ENCODE measurements at regions not wholly inside any gene's neighbourhood (a gene's known extent, or its start where the extent isn't known, plus 50 kb on each side); places are given as distances from the start of the nearest gene placed in this dataset.

DNA sequence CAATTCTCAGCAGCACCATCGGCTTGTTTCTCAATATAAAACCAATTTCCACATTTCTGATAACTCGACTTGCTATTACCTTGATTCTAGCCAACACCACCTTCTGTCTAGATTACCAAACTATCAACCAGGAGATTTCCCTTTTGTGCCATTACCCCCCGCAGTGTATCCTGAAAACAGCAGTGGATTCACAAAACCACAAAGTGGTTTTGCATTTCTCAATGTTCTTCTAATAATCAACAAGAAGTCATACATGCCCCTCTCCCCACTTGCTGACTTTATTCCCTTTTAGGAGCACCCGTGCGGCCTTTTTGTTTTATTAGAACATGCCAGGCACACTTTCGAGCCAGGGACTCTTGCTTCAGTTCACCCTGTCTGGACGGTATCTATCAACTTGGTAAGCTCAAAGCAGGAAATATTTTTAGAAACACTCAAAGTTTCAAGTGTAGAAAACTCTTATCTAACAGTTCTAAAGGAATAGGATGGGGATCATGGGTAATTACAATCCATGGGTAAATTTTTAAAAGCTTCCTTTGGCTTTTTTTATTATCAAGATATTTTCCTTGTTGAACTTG is 967.4 kb downstream of the EFNB2 start:
- no peaks in the 10 kb centered on the region for H3K4me1 ChIP-seq (ENCODE audit: low read length)
- no peak overlapping the region for H3K4me3 ChIP-seq (ENCODE audit: low read length)
- no peak overlapping the region for H2AFZ ChIP-seq (ENCODE audit: low read depth, low read length)
- no peaks in the 10 kb centered on the region for H4K20me1 ChIP-seq (ENCODE audit: insufficient read depth, low read length)
- H3K79me2 ChIP-seq (ENCODE audit: low read length) = no peaks in the 10 kb centered on the region
- no peaks in the 10 kb centered on the region for H3K36me3 ChIP-seq (replicated peaks; ENCODE audit: low read depth, low read length)
- no peaks in the 10 kb centered on the region for H3K9me3 ChIP-seq (ENCODE audit: insufficient read depth, low read length)
- no peak overlapping the region for H3K27ac ChIP-seq (ENCODE audit: low read length)
- no peak for TF ChIP-seq EZH2phosphoT487 (IDR thresholded peaks at IDR 0.05; ENCODE audit: low read depth)
- TF ChIP-seq, protein P1, sequence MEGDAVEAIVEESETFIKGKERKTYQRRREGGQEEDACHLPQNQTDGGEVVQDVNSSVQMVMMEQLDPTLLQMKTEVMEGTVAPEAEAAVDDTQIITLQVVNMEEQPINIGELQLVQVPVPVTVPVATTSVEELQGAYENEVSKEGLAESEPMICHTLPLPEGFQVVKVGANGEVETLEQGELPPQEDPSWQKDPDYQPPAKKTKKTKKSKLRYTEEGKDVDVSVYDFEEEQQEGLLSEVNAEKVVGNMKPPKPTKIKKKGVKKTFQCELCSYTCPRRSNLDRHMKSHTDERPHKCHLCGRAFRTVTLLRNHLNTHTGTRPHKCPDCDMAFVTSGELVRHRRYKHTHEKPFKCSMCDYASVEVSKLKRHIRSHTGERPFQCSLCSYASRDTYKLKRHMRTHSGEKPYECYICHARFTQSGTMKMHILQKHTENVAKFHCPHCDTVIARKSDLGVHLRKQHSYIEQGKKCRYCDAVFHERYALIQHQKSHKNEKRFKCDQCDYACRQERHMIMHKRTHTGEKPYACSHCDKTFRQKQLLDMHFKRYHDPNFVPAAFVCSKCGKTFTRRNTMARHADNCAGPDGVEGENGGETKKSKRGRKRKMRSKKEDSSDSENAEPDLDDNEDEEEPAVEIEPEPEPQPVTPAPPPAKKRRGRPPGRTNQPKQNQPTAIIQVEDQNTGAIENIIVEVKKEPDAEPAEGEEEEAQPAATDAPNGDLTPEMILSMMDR (IDR thresholded peaks at IDR 0.05; ENCODE audit: low read depth, low read length) = no peak
- no peak overlapping the region for H3K9ac ChIP-seq (ENCODE audit: low read length)
- H3K27me3 ChIP-seq (ENCODE audit: low read depth, low read length) = no peaks in the 10 kb centered on the region
- no peak overlapping the region for H3K4me2 ChIP-seq (ENCODE audit: low read length)

DNA sequence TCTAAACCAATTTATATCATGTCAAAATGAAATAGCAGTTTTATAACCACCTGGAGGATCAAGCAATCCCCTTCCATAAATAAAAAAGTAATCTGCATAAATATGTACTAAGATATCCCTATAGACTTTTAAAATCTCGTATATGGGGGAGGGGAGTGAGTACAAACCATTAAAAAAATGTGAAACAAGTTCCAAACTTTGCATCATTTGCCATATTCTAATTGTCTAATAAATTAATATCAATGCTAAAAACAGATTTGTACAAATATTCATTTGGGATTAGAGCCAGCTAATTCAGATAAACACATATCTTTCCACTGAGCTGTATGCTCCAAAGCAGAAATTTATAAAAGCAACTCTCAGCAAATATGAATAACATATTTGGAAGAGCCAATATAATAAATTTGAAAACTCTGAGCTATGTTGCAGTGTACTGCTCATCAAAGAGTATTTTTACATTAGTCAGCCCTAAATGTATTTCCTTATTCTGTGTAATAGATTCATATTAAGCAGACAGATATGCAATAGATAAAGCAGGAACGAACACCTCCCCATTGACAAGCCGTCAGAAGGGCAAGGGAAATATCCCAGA is 970.2 kb downstream of the EFNB2 start:
- Histone ChIP-seq H3K4me1 (ENCODE audit: low read length) (no peaks in the 10 kb centered on the region), H3K36me3 (replicated peaks; ENCODE audit: low read depth, low read length) (no peaks in the 10 kb centered on the region), H3K27me3 (ENCODE audit: low read depth, low read length) (no peaks in the 10 kb centered on the region), H3K79me2 (ENCODE audit: low read length) (no peaks in the 10 kb centered on the region), H3K4me2 (ENCODE audit: low read length) (no peak overlapping the region), H4K20me1 (ENCODE audit: insufficient read depth, low read length) (no peaks in the 10 kb centered on the region), H3K9me3 (ENCODE audit: insufficient read depth, low read length) (no peaks in the 10 kb centered on the region), H2AFZ (ENCODE audit: low read depth, low read length) (no peak overlapping the region), H3K4me3 (ENCODE audit: low read length) (no peak overlapping the region), H3K9ac (ENCODE audit: low read length) (no peak overlapping the region), H3K27ac (ENCODE audit: low read length) (no peak overlapping the region)
- no peak for TF ChIP-seq EZH2phosphoT487 (IDR thresholded peaks at IDR 0.05; ENCODE audit: low read depth)
- TF ChIP-seq, protein P1 (IDR thresholded peaks at IDR 0.05; ENCODE audit: low read depth, low read length) = no peak

DNA sequence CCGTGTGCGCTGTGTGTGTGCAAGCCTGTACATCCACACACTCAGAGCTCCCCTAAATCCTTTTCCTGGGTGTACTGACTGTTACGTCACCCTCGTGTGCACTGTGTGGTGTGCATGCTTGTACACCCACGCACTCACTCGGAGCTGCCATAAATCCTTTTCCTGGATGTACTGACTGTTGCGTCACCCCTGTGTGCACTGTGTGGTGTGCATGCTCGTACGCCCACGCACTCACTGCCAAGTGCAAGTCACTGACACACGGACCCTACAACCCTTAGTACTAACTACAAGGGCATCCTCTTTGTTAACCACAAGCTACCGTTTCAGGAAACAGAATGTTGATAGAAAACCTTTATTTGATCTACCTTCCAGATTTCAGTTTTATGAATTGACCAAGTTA is 983.4 kb downstream of the EFNB2 start:
- Histone ChIP-seq H3K27me3 (ENCODE audit: low read depth, low read length) (no peaks in the 10 kb centered on the region), H3K36me3 (replicated peaks; ENCODE audit: low read depth, low read length) (no peaks in the 10 kb centered on the region), H3K9ac (ENCODE audit: low read length) (no peak overlapping the region), H3K4me3 (ENCODE audit: low read length) (no peak overlapping the region), H3K4me1 (ENCODE audit: low read length) (no peaks in the 10 kb centered on the region), H4K20me1 (ENCODE audit: insufficient read depth, low read length) (no peaks in the 10 kb centered on the region), H3K27ac (ENCODE audit: low read length) (no peak overlapping the region), H2AFZ (ENCODE audit: low read depth, low read length) (no peak overlapping the region), H3K79me2 (ENCODE audit: low read length) (no peaks in the 10 kb centered on the region), H3K4me2 (ENCODE audit: low read length) (no peak overlapping the region), H3K9me3 (ENCODE audit: insufficient read depth, low read length) (peaks cover 16% of the 10 kb centered on the region)
- TF ChIP-seq EZH2phosphoT487 (IDR thresholded peaks at IDR 0.05; ENCODE audit: low read depth) = no peak
- TF ChIP-seq, protein P1 (IDR thresholded peaks at IDR 0.05; ENCODE audit: low read depth, low read length) = no peak

DNA sequence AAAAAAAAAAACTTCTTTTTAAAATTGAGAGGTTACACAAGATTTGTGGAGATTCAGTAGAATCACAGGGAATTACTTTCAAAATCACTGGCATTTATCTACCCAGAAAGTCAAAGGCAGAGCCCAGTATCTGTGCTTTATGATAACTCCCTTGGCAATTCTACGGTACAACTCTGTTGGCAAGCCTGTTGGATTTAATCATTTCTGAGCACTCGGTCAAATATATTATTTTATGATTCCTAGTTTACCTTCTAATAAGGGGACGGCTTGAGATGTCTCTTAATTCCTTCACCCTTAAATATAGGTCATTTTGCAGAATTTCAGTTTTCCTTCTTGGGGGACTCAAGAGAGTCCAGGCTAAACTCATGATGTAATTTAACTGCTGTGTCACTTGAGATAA is 987.6 kb downstream of the EFNB2 start:
- H3K27me3 ChIP-seq (ENCODE audit: low read depth, low read length) = no peaks in the 10 kb centered on the region
- no peaks in the 10 kb centered on the region for H3K79me2 ChIP-seq (ENCODE audit: low read length)
- no peaks in the 10 kb centered on the region for H3K36me3 ChIP-seq (replicated peaks; ENCODE audit: low read depth, low read length)
- no peak overlapping the region for H3K4me2 ChIP-seq (ENCODE audit: low read length)
- no peak for TF ChIP-seq EZH2phosphoT487 (IDR thresholded peaks at IDR 0.05; ENCODE audit: low read depth)
- TF ChIP-seq, protein P1 (IDR thresholded peaks at IDR 0.05; ENCODE audit: low read depth, low read length) = no peak
- H3K9ac ChIP-seq (ENCODE audit: low read length) = no peak overlapping the region
- no peak overlapping the region for H3K27ac ChIP-seq (ENCODE audit: low read length)
- no peak overlapping the region for H3K4me3 ChIP-seq (ENCODE audit: low read length)
- 0 out of 2 replicates have a peak, but pooled peaks cover 5% of the 10 kb centered on the region for H3K4me1 ChIP-seq (ENCODE audit: low read length)
- no peaks in the 10 kb centered on the region for H4K20me1 ChIP-seq (ENCODE audit: insufficient read depth, low read length)
- H2AFZ ChIP-seq (ENCODE audit: low read depth, low read length) = no peak overlapping the region
- no peaks in the 10 kb centered on the region for H3K9me3 ChIP-seq (ENCODE audit: insufficient read depth, low read length)

All from OCI-LY3 (cell line).